Amniotic epithelial cell (primary cell): ENCODE measurements at regions not wholly inside any gene's neighbourhood (a gene's known extent, or its start where the extent isn't known, plus 50 kb on each side); places are given as distances from the start of the nearest gene placed in this dataset.

Source experiments
- DNase-seq: peaks from one replicate; pipeline ENCODE4 v3.0.0-alpha.2; 2010; ENCODE audit warnings: low read depth

GRCh38 chr15:31473385-31474058 lies 146.9 kb downstream of the KLF13 start:
- DNase-seq, result no peak

GRCh38 chr15:31474059-31474868 lies 147.6 kb downstream of the KLF13 start:
- no peak for DNase-seq

GRCh38 chr15:31476236-31476810 lies 149.7 kb downstream of the KLF13 start:
- DNase-seq, result no peak

- no peak for DNase-seq
Observed at GRCh38 chr15:31476866-31477265, 150.2 kb downstream of the KLF13 start.

GRCh38 chr15:31477301-31477700 lies 150.7 kb downstream of the KLF13 start:
- no peak for DNase-seq

GRCh38 chr15:31477851-31478701 lies 151.4 kb downstream of the KLF13 start:
- no peak for DNase-seq

- DNase-seq, result no peak
Observed at GRCh38 chr15:31478702-31479221, 152.1 kb downstream of the KLF13 start.

- no peak for DNase-seq
Observed at GRCh38 chr15:31480356-31481025, 153.9 kb downstream of the KLF13 start.

GRCh38 chr15:31481142-31481541 lies 154.5 kb downstream of the KLF13 start:
- no peak for DNase-seq

GRCh38 chr15:31482122-31482922 lies 155.7 kb downstream of the KLF13 start:
- no peak for DNase-seq

GRCh38 chr15:31483053-31483985 lies 156.7 kb downstream of the KLF13 start:
- DNase-seq, result peak; percentile 15

GRCh38 chr15:31483986-31484951 lies 157.6 kb downstream of the KLF13 start:
- DNase-seq, result no peak

GRCh38 chr15:31484986-31485385 lies 158.4 kb downstream of the KLF13 start:
- DNase-seq, result no peak

- DNase-seq, result no peak
Observed at GRCh38 chr15:31485431-31485830, 158.8 kb downstream of the KLF13 start.

GRCh38 chr15:31485911-31486461 lies 159.4 kb downstream of the KLF13 start:
- DNase-seq, result no peak

GRCh38 chr15:31486506-31486905 lies 159.9 kb downstream of the KLF13 start:
- no peak for DNase-seq

- DNase-seq, result no peak
Observed at GRCh38 chr15:31486906-31487695, 160.5 kb downstream of the KLF13 start.
